ENCODE measurements at regions not wholly inside any gene's neighbourhood (a gene's known extent, or its start where the extent isn't known, plus 50 kb on each side); places are given as distances from the start of the nearest gene placed in this dataset.

DNA sequence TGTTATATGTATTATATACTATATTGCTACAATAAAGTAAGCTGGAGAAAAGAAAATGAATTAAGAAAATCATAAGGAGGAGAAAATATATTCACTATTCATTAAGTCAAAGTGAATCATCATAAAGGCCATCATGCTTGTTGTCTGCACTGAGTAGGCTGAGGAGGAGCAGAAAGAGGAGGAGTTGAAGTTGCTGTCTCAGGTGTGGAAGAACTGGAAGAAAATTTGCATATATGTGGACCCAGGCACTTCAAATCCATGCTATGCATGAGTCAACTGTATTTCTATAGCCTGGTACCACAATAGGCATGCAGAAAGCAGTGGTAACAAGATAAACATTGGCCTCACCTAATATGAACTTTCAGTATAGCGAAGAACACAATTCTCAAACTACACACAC lies 135.9 kb upstream of the SGCG start:
- Histone ChIP-seq H4K20me1 (ENCODE audit: insufficient read depth) (no peaks in the 10 kb centered on the region), H3K9ac (no peak overlapping the region), H3K4me1 (ENCODE audit: control insufficient read depth in 1 of 2, insufficient read depth in 2 of 2, low read depth in 1 of 2, low read length in 1 of 2) (no peaks in the 10 kb centered on the region), H3K4me3 (ENCODE audit: low read depth in 2 of 2, low read length in 1 of 2) (no peak overlapping the region), H3K79me2 (ENCODE audit: insufficient read depth) (no peaks in the 10 kb centered on the region), H3K36me3 (replicated peaks in 1 of 2; ENCODE audit: control insufficient read depth in 1 of 2, insufficient read depth in 2 of 2, low read length in 1 of 2) (no peaks in the 10 kb centered on the region), H3K27me3 (ENCODE audit: insufficient read depth) (no peaks in the 10 kb centered on the region; the same call in 1 of the 2 replicates), H3K4me2 (no peak overlapping the region), H3F3A (replicated peaks; ENCODE audit: insufficient read depth) (no peaks in the 10 kb centered on the region), H3K9me2 (no peaks in the 10 kb centered on the region), H3K9me3 (no peaks in the 10 kb centered on the region), H3K27ac (ENCODE audit: low read depth in 2 of 2, low read length in 1 of 2) (no peak overlapping the region), H2AFZ (ENCODE audit: low read depth) (no peak overlapping the region)
- no peak for DNase-seq
- TF ChIP-seq SMC3 (IDR thresholded peaks at IDR 0.05; ENCODE audit: low read depth, low read length) (no peak), USF2 (IDR thresholded peaks at IDR 0.05; ENCODE audit: borderline replicate concordance, low read depth, low read length) (no peak), JUND (IDR thresholded peaks at IDR 0.05) (no peak), EZH2phosphoT487 (IDR thresholded peaks at IDR 0.05; ENCODE audit: borderline replicate concordance, low read depth) (no peak), TCF12 (IDR thresholded peaks at IDR 0.05) (no peak), CHD2 (IDR thresholded peaks at IDR 0.05; ENCODE audit: low read length, partially characterized antibody) (no peak), GATA2 (CRISPR knock-in tag; IDR thresholded peaks at IDR 0.05) (no peak), TAF1 (IDR thresholded peaks at IDR 0.05; ENCODE audit: borderline replicate concordance, low read depth, low read length) (no peak), MEF2A (IDR thresholded peaks at IDR 0.05; ENCODE audit: borderline replicate concordance, low read depth) (no peak), MXI1 (IDR thresholded peaks at IDR 0.05; ENCODE audit: low read depth, low read length) (no peak), RFX5 (IDR thresholded peaks at IDR 0.05; ENCODE audit: low read length) (no peak)
- TF ChIP-seq, protein P1, sequence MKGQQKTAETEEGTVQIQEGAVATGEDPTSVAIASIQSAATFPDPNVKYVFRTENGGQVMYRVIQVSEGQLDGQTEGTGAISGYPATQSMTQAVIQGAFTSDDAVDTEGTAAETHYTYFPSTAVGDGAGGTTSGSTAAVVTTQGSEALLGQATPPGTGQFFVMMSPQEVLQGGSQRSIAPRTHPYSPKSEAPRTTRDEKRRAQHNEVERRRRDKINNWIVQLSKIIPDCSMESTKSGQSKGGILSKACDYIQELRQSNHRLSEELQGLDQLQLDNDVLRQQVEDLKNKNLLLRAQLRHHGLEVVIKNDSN (IDR thresholded peaks at IDR 0.05; ENCODE audit: borderline replicate concordance, low read depth): no peak
- TF ChIP-seq, protein P2, sequence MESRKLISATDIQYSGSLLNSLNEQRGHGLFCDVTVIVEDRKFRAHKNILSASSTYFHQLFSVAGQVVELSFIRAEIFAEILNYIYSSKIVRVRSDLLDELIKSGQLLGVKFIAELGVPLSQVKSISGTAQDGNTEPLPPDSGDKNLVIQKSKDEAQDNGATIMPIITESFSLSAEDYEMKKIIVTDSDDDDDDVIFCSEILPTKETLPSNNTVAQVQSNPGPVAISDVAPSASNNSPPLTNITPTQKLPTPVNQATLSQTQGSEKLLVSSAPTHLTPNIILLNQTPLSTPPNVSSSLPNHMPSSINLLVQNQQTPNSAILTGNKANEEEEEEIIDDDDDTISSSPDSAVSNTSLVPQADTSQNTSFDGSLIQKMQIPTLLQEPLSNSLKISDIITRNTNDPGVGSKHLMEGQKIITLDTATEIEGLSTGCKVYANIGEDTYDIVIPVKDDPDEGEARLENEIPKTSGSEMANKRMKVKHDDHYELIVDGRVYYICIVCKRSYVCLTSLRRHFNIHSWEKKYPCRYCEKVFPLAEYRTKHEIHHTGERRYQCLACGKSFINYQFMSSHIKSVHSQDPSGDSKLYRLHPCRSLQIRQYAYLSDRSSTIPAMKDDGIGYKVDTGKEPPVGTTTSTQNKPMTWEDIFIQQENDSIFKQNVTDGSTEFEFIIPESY (IDR thresholded peaks at IDR 0.05; ENCODE audit: borderline replicate concordance, low read depth): no peak
- CTCF ChIA-PET: no interaction called here
- WGBS (ENCODE audit: low lambda C conversion rate): 30% methylated on average over 1 of the region's 1 CpG
- POLR2A ChIA-PET: no interaction called here

DNA sequence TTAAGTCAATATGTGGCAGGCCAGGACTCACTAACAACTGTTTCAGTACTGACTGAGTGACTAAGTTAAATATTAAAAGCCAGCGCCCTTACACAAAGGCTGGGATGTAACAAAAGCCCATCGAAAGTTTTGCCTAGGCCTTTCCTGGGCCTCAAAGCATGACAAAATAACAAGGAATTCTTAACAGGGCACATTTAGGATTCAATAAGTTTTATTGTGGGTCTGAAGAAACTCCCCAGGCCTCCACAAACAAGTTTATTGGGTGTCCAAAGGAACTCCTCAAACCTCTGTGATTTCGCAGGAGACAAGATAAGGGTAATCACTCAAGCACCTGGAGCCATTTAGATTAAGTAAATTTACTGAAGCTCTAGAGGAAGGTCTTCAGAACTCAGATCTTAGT lies 130.7 kb upstream of the SGCG start:
- Histone ChIP-seq H3K4me2 (no peak overlapping the region), H3K27ac (ENCODE audit: low read depth in 2 of 2, low read length in 1 of 2) (no peak overlapping the region), H3K4me3 (ENCODE audit: low read depth in 2 of 2, low read length in 1 of 2) (no peak overlapping the region), H3F3A (replicated peaks; ENCODE audit: insufficient read depth) (no peaks in the 10 kb centered on the region), H3K9me3 (no peaks in the 10 kb centered on the region), H3K9ac (no peak overlapping the region), H3K4me1 (ENCODE audit: control insufficient read depth in 1 of 2, insufficient read depth in 2 of 2, low read depth in 1 of 2, low read length in 1 of 2) (no peaks in the 10 kb centered on the region), H2AFZ (ENCODE audit: low read depth) (no peak overlapping the region), H3K27me3 (ENCODE audit: insufficient read depth) (no peaks in the 10 kb centered on the region), H3K36me3 (replicated peaks in 1 of 2; ENCODE audit: control insufficient read depth in 1 of 2, insufficient read depth in 2 of 2, low read length in 1 of 2) (no peaks in the 10 kb centered on the region), H3K9me2 (no peaks in the 10 kb centered on the region), H3K79me2 (ENCODE audit: insufficient read depth) (no peaks in the 10 kb centered on the region), H4K20me1 (ENCODE audit: insufficient read depth) (no peaks in the 10 kb centered on the region)
- 44% methylated on average over 3 of the region's 3 CpGs for WGBS (ENCODE audit: low lambda C conversion rate)
- no peak for DNase-seq
- POLR2A ChIA-PET: no interaction called here
- CTCF ChIA-PET: no interaction called here
- TF ChIP-seq EP300 (IDR thresholded peaks at IDR 0.05; ENCODE audit: borderline replicate concordance in 1 of 2, low read depth in 1 of 2, low read length in 1 of 2) (no peak), TAF1 (IDR thresholded peaks at IDR 0.05; ENCODE audit: borderline replicate concordance, low read depth, low read length) (no peak), SIN3A (IDR thresholded peaks at IDR 0.05; ENCODE audit: borderline replicate concordance, low read depth, low read length) (no peak), TCF12 (IDR thresholded peaks at IDR 0.05) (no peak), MEF2A (IDR thresholded peaks at IDR 0.05; ENCODE audit: borderline replicate concordance, low read depth) (no peak), ELF1 (IDR thresholded peaks at IDR 0.05) (no peak), CTCF (IDR thresholded peaks at IDR 0.05) (no peak), FOSL2 (IDR thresholded peaks at IDR 0.05; ENCODE audit: borderline replicate concordance, low read depth) (no peak), SMC3 (IDR thresholded peaks at IDR 0.05; ENCODE audit: low read depth, low read length) (no peak), NRF1 (IDR thresholded peaks at IDR 0.05; ENCODE audit: low read depth, low read length) (no peak)
- TF ChIP-seq, protein P3, sequence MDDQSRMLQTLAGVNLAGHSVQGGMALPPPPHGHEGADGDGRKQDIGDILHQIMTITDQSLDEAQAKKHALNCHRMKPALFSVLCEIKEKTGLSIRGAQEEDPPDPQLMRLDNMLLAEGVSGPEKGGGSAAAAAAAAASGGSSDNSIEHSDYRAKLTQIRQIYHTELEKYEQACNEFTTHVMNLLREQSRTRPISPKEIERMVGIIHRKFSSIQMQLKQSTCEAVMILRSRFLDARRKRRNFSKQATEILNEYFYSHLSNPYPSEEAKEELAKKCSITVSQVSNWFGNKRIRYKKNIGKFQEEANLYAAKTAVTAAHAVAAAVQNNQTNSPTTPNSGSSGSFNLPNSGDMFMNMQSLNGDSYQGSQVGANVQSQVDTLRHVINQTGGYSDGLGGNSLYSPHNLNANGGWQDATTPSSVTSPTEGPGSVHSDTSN (IDR thresholded peaks at IDR 0.05): no peak
- TF ChIP-seq, protein P2 (IDR thresholded peaks at IDR 0.05; ENCODE audit: borderline replicate concordance, low read depth): no peak

Measured in SK-N-SH (cell line).